Stimulated activated CD8-positive, alpha-beta memory T cell treated with anti-CD3 and anti-CD28 coated beads, Interleukin-7, amount 100 ng/mL, for 1 hour (primary cell): ENCODE measurements at regions not wholly inside any gene's neighbourhood (a gene's known extent, or its start where the extent isn't known, plus 50 kb on each side); places are given as distances from the start of the nearest gene placed in this dataset.

Source experiments
- DNase-seq, 2 donors: peaks; one replicate each; pipeline ENCODE4 v3.0.0-alpha.2; 2020; ENCODE audit warnings: low read depth in 2 of 2

DNA sequence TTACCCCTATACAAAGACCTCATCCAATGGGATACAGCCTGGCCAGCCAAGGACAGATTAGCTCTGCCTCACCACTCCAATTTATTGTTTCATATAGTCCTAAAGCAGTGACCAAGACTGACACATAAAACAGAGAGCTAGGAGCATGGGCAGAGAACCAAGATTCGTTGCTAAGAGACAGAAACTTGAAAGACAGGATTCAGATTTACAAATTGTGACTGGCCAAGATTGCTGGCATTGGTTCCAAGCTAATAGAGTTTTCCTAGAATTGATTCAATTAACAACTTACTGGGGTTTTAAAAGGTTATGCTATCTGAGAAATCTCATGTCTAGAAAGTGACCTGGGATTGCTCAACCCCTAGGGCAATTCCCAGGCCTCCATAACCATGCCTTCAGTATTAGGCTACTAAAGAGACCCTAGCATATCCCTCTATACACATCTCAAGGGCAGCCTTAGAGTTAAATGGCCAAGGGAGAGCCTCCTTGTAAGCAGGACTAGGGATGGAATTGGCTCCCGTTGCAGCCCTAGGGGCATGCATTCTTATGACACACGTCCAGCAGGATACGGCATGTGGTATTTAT is 75.6 kb downstream of the ICOS start:
- DNase-seq = no peak

DNA sequence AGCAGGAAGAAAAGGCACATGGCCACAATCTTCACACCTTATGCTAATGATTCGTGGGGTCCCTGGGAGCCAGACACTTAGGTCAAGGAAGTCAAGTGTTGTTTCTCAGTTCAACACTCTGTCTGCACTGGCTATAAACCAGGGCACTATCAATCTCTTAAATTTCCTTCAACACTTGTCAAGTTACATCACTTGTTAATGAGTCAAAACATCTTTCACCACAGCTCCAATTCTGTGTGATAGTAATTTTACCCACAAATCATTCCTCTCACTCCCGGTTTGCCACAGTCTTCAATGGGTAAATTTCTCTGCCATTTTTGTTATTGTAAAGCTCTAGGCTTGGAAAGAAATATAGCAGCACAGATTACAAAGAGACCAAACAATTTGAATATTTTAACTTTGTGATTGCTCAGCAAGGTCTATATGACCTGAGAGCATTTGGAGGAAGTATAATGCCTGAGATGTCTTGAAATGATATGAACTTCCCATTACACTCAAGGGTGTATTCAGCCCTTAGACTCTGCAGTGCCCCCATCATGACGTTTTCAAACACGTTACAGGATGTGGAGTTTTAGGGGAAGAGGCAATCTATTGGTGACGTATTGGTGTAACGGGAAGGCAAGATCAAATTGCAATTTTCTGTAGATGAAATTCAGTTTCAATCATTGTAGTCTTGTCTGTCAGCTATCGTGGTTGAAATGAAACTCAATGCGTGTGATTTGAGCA is 78.7 kb downstream of the ICOS start:
- DNase-seq = no peak

DNA sequence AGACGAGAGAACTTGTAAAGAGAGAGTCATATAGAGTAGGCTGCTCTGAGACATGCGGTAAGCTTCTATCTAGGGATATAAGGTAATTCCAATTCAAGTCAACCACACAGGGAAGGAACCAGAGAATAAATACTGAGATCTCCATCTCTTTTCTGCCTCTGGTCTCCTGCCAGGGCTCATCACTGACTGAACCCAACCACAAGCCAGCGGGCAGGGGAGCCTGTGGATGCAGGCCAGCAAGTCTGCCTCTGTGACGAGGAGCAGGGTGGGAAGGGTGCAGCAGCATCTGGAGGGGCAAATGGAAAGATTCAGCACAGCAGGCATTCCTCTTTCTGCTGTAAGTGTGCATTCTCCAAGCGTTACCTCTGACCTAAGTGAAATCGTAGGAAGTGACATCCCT is 82.2 kb downstream of the ICOS start:
- DNase-seq = no peak

DNA sequence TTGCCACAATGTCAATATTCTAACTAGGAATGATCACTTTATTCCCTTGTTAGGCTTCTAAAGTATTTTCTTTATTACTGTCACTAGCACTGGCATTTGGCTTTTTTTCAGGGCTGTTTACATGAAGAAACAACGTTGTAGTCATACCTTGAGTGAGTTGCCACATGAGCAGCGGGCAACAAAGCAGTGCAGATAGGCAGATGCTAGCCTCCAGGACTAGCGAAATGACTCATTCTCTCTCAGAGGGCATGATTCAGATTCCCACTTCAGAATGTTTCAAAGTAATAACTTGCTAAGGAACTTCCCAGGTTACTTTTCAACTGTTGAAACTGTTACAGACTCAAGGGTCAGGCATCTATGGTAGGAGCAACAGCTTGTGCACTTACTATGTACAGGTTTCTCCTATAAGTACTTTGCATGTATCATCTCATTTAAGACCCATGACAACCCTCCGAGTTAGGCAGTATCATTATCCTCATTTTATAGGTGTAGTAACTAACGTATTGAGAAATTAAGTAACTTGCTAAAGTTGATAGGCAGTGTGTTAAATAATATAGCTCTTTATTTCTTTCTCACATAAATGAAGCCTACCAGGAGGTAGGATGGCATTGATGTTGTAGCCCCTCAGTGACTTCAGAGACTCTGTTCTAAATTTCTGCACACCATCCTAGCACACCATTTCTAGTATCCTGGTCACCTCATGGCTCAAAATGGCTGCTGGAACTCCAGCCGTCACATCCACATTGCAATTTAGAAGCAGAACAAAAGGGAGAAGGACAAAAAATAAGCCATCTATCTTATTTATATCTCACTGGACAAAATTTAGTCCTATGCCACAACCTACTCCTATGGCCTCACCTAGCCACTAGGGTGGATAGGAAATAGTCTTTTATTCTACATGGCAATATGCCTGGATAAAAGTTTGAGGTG is 83.3 kb downstream of the ICOS start:
- DNase-seq = no peak

DNA sequence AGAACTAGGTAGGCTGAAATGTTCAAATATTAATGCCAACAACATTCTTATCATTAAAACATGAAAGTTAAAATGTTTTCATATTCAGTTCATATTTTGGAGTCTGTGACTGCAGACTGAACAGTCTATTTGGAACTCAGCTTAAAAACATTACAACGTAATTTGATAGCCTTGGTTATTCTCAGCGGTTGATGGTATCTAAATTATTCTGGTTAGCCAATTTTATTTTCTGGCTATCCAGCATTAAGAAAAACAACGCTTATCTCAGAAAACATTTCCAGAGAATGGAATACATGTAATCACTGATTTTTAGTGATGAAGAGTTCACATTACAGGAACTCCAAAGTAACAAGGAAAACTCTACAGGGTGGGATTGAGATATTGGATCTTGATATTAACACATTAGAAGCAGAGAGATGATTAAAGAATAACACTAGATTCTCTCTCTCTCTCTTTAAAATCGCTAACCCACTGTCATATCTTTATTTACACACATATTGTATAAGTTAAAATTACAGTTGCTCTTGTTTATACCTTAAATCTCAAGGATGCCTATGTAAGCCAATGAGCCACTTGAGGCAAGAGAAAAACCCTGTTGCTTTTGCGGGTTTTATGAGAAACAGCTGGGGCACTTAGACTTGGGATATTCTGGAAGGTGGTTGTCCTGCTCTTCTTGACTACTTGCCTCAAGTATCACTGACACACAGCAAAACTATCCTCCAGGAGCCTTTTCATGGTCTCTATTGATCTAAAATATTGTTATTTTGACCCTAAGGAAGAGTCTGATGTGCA is 84.9 kb downstream of the ICOS start:
- no peak for DNase-seq

DNA sequence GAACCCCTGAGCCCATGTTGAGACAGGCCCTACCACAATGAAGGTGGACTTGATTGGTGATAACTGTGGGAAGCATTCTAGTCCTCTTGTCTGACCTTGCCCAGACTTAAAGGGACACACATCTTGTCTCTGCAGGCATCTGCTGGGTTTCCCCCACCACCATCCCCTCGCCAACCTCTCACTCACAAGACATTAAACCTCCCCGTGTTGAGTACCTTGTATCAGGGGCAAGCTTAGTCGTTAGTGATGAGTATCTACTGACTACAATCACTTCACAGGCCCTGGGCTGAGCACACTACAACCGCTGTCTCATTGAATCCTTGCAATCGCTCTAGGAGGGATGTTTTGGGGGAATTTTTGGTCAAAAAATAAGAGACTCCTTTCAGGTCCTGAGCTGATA is 86.0 kb downstream of the ICOS start:
- DNase-seq = no peak

DNA sequence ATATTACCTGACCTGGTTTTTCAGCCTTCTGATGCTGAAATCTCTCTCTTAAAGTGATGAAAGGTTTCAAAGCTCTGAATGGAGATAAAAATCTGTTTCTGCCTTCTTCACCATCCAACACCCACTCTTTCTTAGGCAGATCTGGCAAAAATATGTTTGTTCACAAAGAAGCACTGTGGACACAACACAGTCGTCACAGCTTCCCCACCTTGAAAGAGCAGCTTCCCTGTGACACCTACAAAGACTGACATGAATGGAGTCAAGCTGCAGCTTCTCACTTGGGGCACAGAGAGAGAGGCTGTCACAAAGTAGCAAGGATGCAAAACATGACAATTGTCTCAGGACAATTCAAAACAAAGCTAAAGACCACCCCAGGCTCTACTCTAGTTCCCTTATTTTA is 86.5 kb downstream of the ICOS start:
- no peak for DNase-seq

DNA sequence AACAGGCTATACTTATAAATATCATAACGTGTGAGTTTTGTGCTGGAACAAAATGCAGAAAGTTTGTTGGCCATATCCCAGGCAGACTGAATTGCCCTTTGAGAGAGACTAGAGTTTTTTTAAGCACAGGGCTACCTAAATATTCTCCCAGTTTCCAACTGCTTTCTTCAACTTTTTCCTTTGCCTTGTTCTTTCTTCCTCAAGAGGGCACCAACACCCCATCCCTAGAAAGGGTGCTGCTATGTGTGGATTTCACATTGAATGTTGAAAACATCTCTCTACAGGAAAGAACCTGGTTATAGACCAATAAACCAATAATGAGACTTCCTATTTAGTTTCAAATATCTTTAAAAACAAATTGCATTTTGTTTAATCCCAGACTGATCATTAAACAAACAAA is 87.9 kb downstream of the ICOS start:
- no peak for DNase-seq

DNA sequence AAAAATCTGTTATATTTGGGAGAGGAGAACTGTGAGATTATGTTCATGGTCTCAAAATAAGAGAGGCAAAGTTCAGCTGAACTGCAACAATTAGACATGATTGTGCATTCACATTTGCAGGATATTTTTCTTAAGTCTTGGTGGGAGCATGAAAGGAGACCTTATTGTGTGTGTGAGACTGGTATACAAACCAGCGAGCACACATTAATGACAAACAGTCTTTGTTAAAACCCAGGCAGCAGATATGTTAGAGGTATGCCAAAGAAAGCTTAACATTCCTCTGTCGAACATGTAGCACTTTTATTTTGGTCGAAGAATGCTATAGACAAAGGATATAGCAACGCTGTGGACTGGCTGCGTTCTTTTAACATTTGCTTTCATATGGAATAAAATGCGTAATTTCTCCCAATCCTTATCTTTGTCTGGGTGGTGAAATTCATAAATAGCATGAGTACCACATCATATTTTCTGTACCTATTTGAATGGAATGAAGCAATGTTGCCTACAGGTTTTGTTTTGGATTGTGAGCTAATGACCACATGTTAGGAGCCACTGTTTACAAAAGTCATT is 88.4 kb downstream of the ICOS start:
- no peak for DNase-seq

DNA sequence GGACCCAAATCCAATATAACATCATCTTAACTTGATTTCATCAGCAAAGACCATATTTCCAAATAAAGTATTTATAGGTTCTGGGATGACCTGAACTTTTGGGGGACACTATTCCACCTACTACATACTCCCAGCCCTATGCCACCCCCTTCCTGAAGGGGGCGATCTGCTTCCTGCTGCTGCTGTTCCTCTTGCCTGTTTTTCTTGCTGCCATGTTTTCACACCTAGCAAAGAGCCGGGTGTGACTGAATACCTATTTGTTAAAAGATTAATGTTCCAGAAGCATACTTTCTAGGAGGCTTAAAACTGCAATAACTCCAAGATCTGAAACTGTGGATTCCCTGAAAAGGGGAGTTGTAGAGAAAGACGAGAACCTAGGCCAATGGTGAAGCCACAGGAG is 89.7 kb downstream of the ICOS start:
- DNase-seq = no peak

DNA sequence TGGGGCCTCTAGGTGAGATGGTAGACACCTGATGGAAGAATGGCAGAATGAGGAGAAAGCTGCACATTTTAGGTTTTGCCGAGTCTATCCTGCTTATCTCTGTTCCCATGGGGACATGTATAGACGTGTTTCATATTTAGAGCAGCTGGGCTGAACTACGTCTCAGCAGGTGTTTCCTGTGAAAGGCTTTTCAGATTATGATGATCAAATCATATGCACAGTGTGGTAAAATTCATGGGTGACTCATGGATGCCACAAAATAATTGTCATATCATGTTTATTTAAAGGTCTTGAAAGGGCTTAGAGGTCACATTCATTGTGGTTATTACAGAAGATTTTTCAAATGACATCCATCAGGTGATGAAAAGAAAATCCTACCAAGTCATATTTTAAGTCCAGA is 90.5 kb downstream of the ICOS start:
- DNase-seq = no peak

DNA sequence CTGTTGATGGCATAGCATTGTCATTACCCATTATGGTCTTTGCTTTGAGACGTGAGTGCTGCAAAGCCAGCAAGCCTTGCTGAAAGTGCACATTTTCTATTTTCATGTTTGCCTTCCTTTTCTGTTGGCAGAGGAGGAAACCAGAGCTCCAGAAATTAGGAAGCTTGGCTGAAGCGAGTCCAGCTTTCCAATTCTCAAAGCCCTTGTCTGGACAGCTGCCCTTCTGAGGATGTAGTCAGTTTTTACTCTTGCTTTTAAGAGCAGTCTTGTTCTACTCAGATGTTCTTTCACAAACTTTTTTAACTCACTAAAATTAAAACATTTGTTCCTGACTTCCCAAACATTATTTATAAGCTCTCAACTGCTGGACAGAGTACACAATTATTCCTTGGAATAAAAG is 93.8 kb downstream of the ICOS start:
- no peak for DNase-seq

DNA sequence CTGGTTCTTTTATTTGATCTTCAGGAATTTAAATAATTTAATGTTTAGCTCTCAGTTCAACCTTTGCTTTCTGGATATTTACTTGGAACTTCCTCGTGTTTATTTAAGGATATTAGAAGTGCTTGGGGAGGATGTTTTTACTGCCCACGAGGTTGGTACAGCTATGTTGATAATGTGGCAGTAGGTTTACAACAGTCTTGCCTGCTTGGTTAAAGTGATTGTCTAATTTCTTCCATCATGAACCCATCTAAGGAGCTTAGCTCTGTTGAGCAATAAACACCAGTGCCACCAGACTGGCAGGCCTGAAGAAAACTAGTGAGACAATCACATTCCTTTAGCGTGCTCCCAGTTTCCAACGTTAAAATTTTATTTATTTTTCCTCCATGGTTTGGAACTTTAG is 94.5 kb downstream of the ICOS start:
- no peak for DNase-seq

DNA sequence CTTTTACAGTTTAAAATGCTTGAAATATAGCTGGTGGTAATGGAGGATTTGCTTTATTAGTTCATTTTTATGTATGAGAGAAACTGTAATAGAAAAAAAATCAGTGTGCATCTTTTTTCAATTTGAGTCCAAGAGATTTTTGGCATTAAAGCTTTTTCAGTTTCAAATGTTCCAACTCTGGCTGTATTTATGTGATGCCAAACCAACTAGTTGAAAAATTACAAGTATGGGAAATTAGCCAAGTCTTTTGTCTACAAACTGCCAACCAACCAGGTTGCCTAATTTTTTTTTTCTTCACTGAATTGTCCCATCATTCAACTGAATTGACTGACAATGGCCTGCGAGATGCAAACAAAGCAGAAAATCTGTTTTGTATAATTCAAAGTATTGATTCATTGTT is 95.7 kb downstream of the ICOS start:
- DNase-seq = no peak

DNA sequence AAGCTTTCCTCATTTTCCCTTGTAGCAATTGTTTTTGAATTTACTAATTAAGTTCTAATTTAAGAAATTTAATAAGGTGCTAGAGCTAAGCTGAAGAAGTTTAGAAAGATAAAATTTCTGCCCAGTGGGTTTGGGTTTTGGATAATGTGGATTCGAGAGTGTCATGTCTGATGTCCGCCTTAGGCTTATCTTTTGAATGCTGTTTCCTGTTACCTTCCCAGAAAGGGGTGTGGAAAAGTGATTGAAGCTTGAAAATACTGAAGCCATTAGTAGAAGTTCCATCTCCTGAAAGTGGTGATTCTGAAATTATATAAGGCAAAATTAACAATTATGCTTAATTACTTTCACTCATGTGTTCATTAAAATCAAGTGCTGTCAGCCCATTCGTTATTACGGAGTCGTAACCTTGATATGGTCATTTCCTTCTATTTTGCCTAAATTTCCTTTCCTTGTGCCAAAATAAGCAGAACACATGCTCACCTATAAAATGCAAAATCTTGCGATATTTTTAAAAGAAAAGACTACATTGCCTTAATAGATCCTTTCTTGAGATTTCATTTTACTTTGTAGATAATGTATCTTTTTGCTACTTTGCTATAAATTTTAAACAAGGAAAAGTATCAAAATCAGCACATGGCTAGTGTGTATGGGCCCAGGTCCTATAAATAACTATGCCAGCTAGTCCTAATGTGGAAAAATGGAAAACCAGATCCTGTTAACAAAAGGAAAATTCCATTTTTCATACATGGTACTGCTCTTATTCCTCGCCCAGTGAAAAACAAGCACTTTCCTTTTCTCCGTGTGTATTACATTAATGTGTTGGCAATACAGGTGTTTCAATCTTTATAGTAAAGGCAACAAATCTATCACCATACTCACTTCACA is 97.3 kb downstream of the ICOS start:
- DNase-seq = no peak

DNA sequence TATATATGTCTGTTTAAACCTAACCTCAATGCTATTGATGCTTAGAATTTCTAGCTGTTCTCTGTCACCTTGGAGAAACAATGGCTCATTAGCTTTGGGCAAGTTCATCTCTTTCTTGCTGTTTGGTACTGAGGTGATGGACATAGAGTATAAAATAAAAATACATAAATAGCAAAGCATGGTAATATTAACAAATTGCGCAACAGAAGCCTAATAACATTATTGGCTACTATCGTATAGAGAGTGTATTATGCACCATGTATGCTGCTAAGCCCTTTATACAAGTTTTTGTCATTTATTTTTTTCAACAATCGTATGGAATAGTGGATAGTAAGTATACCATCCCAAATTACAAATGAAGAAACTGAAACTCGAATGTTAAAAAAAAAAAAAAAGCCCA is 100.1 kb downstream of the ICOS start:
- no peak for DNase-seq

DNA sequence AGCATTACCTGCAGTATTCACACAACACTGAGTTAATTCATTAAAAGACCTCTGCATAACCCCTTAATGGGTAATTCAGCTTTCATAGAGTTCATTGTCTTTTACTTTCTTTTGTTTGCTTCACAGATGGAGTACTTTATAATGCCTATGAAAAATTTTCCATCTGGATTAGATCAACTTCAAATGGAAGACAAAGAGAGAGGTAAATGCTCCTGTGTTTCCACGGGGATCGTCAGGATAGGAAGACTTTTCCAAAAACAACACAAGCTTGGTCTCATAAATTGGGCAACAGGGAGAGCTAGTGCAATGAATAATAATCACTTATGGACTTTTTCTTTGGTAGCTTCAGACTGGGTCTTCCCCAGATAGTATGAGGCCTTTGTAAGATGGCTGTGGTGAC is 100.7 kb downstream of the ICOS start:
- no peak for DNase-seq

DNA sequence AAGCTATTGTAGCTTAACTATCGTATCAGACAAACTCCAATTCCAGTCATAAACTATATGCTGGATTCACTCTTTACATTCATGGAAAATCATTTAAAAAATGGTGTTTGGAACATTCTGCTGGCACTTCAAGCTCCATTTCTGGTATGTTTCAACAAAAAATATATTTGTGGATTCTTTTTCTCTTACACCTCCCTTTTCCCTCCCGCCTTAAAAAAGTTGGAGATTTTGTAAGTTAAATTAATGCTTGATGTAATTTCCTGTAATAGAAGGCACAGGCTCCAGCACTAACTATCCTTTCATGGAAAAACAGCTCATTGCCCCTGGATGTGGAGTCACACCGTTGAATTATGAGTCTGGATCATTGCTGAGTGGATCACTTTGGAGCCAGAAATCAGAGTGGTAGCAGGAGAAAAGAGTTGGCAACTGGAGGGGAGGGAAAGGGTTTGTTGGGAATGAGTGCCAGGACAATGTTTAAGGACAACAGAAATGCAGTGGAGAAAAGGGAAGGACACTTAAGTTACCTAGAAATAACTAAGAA is 102.8 kb downstream of the ICOS start:
- DNase-seq = no peak

DNA sequence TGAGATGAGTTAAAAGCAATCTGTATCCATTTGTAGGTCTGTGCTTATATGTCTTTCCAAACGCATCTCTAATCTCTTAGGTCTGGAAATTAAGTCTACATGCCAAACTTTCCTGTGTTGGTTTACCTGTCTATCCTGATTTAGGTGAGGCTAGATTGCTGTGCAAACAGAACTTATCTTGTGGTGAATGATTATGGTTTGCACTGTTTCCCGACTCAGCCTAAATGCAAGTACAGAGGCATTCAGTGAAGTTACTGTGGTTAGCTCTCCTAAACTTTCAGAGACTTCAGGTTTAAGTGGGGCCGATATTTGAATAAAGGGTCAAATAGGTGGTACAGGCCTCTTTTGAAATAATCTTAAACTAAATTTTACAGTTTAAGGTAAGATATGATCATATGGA is 103.5 kb downstream of the ICOS start:
- DNase-seq = no peak

DNA sequence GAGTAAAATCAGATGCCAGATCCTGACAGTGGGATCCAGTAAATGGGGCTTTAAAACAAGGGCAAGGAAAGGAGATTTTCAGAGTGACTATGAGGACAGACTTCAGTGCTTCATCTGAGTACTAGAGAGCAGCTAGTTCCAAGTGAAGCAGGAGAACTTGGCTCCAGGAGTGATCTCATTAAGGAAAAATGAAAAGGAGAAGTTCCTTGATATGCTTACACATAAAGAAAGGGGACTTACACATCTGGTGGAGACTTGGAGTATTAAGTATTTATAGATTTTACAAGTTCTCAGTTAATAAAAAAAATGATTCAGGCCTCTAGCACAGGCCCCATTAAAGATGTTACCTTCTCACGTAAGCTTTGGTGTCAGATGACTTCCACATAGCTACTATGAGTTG is 105.8 kb downstream of the ICOS start:
- DNase-seq = no peak
